PC-3 (cell line): ENCODE measurements at regions not wholly inside any gene's neighbourhood (a gene's known extent, or its start where the extent isn't known, plus 50 kb on each side); places are given as distances from the start of the nearest gene placed in this dataset.

Experiments used
- CTCF ChIP-seq: fragments of 300-600 bp; sonication (generic); conservative IDR thresholded peaks from 2 replicates; pipeline ENCODE4 v1.5.1; 2017; ENCODE audit warnings: antibody characterized with exemption, low read depth, mild to moderate bottlenecking, low read length
- EZH2 ChIP-seq: fragments of 300-600 bp; sonication (generic); IDR thresholded peaks from one replicate; pipeline ENCODE4 v1.6.1; 2017; ENCODE audit warnings: antibody characterized with exemption, mild to moderate bottlenecking, low read length; ENCODE audit not compliant: unreplicated experiment

- TF ChIP-seq EZH2, result no peak
- no peak for TF ChIP-seq CTCF
Measured at GRCh38 chr5:8291641-8292040, 422.7 kb downstream of the MTRR start.
